Hematopoietic multipotent progenitor cell treated with erythropoietin and hydrocortisone succinate and interleukin-3 and kit ligand, for 8 days (in vitro differentiated cells): ENCODE measurements at regions not wholly inside any gene's neighbourhood (a gene's known extent, or its start where the extent isn't known, plus 50 kb on each side); places are given as distances from the start of the nearest gene placed in this dataset.
"Not testable (repeated sequence)": the region's sequence is repeated elsewhere in the genome, so short reads cannot be mapped to it uniquely, and the experiment has no call there.

ENCODE experiments used
- DNase-seq: peaks from one replicate; pipeline ENCODE4 v3.0.0-alpha.2; 2015

GRCh38 chr3:153319705-153320554 is 157.9 kb downstream of the RAP2B start:
- no peak for DNase-seq

- no peak for DNase-seq
Observed at GRCh38 chr3:153320585-153321128, 158.6 kb downstream of the RAP2B start.

GRCh38 chr3:153328690-153329089 is 166.7 kb downstream of the RAP2B start:
- no peak for DNase-seq

GRCh38 chr3:153330901-153331300 is 168.9 kb downstream of the RAP2B start:
- DNase-seq = no peak

- DNase-seq = no peak
Observed at GRCh38 chr3:153331676-153332075, 169.7 kb downstream of the RAP2B start.

GRCh38 chr3:153334558-153334957 is 172.5 kb downstream of the RAP2B start:
- no peak for DNase-seq

- no peak for DNase-seq
Observed at GRCh38 chr3:153337369-153337768, 175.3 kb downstream of the RAP2B start.

GRCh38 chr3:153338487-153338886 is 176.5 kb downstream of the RAP2B start:
- DNase-seq = no peak

- DNase-seq = no peak
Observed at GRCh38 chr3:153339065-153339464, 177.0 kb downstream of the RAP2B start.

- no peak for DNase-seq
Observed at GRCh38 chr3:153343988-153344782, 182.2 kb downstream of the RAP2B start.

GRCh38 chr3:153348457-153349107 is 186.6 kb downstream of the RAP2B start:
- no peak for DNase-seq

GRCh38 chr3:153349108-153349499 is 187.1 kb downstream of the RAP2B start:
- no peak for DNase-seq

GRCh38 chr3:153350420-153350819 is 188.4 kb downstream of the RAP2B start:
- no peak for DNase-seq

- DNase-seq = peak; percentile 59
Observed at GRCh38 chr3:153354641-153355040, 192.6 kb downstream of the RAP2B start.

- DNase-seq = no peak
Observed at GRCh38 chr3:153355559-153355958, 193.5 kb downstream of the RAP2B start.

GRCh38 chr3:153356908-153357307 is 194.9 kb downstream of the RAP2B start:
- no peak for DNase-seq

- no peak for DNase-seq
Observed at GRCh38 chr3:153357436-153357835, 195.4 kb downstream of the RAP2B start.

GRCh38 chr3:153369561-153370374 is 207.7 kb downstream of the RAP2B start:
- no peak for DNase-seq

- DNase-seq = no peak
Observed at GRCh38 chr3:153370680-153371079, 208.7 kb downstream of the RAP2B start.

GRCh38 chr3:153372326-153372725 is 210.3 kb downstream of the RAP2B start:
- no peak for DNase-seq

GRCh38 chr3:153373606-153374005 is 211.6 kb downstream of the RAP2B start:
- no peak for DNase-seq

GRCh38 chr3:153378366-153378765 is 216.3 kb downstream of the RAP2B start:
- DNase-seq = not testable (repeated sequence)
